22Rv1 (cell line): ENCODE measurements at regions not wholly inside any gene's neighbourhood (a gene's known extent, or its start where the extent isn't known, plus 50 kb on each side); places are given as distances from the start of the nearest gene placed in this dataset.

Experiments
- CTCF ChIP-seq: fragments of 450-650 bp; IDR thresholded peaks from 2 replicates; pipeline ENCODE4 v1.5.1; 2017; ENCODE audit warnings: mild to moderate bottlenecking
- ZFX ChIP-seq: fragments of 450-650 bp; IDR thresholded peaks from 2 replicates; pipeline ENCODE4 v1.6.1; 2017; ENCODE audit warnings: antibody characterized with exemption, borderline replicate concordance

GRCh38 chr18:54774423-54774822 is 53.9 kb upstream of the RAB27B start:
- TF ChIP-seq CTCF = no peak
- TF ChIP-seq ZFX = no peak
